HFF-Myc (cell line): ENCODE measurements at regions not wholly inside any gene's neighbourhood (a gene's known extent, or its start where the extent isn't known, plus 50 kb on each side); places are given as distances from the start of the nearest gene placed in this dataset.
A peak's percentile ranks its signal among the peaks of the same experiment; 100 is the strongest.

Experiments
- DNase-seq: peaks from one replicate; pipeline ENCODE4 v3.0.0-alpha.2; 2011; ENCODE audit warnings: low read depth; ENCODE audit errors: extremely low read depth
- H3K4me3 ChIP-seq: replicated peaks from 2 replicates; pipeline ENCODE4 v1.5.1; 2011; ENCODE audit warnings: low read depth, mild to moderate bottlenecking, control low read depth, low read length
- TF ChIP-seq, protein P1 (sequence below): IDR thresholded peaks from 2 replicates; pipeline ENCODE4 v1.5.1; 2012; ENCODE audit warnings: mild to moderate bottlenecking, low read depth, low read length, control low read depth; ENCODE audit errors: missing control alignments

DNA sequence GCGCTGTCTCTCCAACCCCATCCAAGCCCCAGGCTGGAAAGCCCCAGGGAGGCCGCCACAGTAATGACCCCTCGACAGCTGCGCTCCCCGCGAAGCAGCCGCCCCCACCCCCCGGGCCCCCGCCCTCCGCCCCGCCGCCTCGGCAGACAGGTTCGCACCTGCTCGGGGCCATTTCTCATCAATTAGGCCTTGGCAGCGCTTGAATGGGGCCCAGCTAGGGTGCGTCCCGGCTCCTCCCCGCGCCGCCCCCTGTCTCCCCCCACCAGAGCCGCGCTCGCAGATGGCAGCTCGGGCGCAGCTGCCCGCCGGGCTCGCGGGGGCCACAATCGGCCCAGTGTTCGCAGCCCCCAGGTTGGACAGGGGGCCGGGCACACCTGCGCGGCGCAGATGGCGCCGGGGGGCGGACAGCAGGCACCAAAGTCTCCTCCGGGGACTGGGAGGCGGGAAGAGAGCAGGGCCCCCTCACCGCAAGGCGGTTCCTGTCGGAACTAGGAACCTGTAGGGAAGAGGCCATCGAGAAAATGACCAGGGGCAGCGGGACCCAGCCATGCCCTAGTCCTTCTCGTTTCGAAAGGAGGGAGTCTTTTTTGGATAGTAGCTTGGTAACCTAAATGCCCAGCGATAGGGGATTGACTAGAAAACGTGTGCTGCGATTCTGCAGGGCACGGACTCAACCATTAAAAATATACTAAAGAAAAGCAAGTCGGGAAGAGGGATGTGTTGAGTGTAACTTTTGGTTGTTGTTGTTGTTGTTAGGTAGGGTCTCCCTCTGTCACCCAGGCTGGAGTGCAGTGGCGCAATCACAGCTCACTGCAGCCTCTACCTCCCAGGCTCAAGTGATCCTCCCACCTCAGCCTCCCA, 83.2 kb upstream of the EYA2 start:
- DNase-seq = no peak
- TF ChIP-seq, protein P1, sequence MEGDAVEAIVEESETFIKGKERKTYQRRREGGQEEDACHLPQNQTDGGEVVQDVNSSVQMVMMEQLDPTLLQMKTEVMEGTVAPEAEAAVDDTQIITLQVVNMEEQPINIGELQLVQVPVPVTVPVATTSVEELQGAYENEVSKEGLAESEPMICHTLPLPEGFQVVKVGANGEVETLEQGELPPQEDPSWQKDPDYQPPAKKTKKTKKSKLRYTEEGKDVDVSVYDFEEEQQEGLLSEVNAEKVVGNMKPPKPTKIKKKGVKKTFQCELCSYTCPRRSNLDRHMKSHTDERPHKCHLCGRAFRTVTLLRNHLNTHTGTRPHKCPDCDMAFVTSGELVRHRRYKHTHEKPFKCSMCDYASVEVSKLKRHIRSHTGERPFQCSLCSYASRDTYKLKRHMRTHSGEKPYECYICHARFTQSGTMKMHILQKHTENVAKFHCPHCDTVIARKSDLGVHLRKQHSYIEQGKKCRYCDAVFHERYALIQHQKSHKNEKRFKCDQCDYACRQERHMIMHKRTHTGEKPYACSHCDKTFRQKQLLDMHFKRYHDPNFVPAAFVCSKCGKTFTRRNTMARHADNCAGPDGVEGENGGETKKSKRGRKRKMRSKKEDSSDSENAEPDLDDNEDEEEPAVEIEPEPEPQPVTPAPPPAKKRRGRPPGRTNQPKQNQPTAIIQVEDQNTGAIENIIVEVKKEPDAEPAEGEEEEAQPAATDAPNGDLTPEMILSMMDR = no peak
- no peak overlapping the region for H3K4me3 ChIP-seq

DNA sequence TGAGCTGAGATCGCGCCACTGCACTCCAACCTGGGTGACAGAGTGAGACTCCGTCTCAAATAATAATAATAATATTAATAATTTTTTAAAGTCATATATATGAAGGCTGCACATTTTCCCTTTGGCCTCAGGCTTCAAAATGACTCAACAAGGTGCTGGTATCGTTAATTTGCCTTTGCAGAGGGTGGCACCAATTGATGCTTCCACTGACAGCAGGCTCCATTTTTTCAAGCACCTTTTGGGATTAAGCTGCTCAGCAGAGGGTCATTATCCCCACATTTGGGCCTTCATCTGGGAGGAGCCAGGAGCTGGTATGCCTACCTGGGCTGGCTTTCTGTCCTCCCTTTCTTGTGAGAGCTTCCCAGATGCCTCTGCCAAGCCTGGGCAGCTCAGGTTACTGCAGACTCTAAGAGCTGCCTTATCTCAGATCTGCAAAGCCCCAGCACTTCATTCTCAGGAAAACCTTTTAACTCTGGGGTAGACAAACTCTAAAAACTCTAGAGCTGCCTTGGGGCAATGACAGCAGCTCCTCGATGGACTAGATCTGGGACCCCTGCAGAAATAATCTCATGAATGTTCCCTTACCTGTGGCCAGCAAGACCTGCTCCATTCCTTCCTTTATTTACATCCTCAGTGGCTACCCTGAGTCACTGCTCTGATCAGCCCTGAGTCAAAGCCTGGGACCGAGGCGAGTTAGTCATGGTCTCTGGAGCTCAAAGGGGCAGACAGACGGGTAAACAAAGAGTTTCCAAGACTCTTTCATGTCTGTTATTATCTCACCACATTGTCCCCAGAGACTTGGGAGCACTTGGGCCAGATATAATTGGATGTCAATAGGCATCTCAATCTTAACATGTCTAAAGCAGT, 80.0 kb upstream of the EYA2 start:
- H3K4me3 ChIP-seq = no peak overlapping the region
- no peak for DNase-seq
- TF ChIP-seq, protein P1 = no peak

DNA sequence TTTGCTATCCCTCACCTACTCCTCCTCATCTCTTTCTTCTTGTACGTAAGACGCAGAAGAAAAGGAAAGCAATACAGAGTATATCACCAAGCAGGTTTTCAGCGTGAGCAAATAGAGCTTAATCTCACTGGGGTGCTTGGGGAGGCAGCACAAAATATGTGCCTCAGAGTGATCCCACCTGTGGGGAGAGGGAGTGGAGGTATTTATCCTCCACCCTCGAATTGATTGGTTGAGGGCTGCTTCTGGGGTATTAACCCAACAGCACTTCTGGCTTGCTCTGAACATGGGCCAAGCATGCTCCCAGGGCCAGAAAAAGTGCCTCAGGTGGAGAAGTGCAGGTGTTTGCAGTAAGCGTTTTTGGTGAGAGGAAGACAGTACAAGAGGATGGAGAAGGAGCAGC, 78.5 kb upstream of the EYA2 start:
- DNase-seq = no peak
- H3K4me3 ChIP-seq = no peak overlapping the region
- TF ChIP-seq, protein P1 = no peak

DNA sequence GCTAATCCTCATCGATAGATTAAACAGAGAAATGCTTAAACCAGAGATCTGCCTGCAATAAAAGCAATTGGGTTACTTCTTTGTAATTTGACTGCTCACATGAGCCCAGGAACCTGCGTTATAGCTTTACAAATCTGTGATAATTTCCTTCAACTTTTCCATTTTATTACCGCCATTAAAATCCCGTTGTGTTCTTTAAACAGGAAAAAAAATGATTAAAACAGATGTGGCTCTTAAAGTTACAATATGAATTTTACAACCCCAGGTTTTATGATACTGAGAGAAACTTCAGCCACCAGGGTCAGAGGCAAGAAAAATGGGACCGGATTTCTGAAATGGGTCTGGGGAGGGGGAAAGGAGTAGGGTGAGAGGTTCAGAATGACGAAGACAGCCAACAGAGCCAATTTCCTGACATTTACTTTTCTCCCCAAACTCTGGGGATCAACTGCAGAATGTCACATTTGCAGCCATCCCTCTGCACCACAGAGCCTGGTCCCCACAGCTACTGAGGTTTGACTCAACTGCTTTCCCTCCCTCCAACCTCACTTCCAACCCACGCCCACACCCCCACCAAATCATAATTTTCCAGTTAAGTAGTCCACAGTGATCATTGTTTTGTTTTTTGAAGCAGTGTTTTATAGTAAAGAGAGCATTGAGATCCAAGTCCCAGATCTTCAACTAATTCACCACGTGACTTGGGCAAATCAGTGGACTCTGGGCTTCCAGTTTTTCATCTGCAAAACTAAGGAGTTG, 77.6 kb upstream of the EYA2 start:
- no peak for DNase-seq
- TF ChIP-seq, protein P1 = no peak
- no peak overlapping the region for H3K4me3 ChIP-seq

DNA sequence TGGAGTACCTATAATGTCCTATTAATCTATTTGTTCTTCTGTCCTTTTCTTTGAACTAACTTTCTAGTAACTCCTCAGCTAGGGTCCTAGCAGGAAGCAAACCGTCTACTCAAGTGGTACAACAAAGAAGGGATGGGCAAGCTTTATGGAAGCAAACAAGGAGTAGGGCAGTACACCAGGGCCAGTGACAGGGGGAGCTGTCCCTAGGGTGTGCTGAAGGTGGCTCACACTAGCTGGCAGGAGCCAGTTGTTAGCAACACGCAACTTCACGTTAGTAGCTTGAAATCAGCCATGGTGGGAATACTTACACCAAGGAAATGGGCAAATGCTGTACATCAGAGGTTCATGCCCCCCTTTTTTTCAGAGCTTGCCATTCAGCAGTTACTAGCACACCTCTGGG, 74.0 kb upstream of the EYA2 start:
- TF ChIP-seq, protein P1 = peak; percentile 37
- DNase-seq = no peak
- H3K4me3 ChIP-seq = no peak overlapping the region

DNA sequence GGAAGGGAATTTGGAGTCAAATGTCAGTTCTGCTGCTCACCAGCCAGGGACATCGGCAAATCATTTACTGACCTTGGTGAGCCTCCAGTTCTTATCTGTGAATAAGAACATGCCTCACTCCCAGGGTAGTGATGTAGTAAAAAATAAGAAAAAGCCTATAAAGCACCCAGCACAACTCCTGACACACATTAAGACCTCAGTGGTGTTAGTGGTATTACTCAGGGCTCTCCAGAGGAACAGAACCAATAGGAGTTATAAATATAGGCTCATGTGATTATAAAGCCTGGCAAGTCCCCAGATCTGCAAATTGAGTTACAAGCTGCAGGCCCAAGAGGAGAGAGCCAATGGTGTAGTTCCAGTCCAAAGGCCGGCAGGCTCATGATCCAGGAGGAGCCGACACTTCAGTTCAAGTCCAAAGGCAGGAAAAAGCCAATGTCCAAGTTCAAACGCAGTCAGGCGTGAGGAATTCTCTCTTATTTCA, 71.3 kb upstream of the EYA2 start:
- no peak for DNase-seq
- TF ChIP-seq, protein P1 = no peak
- H3K4me3 ChIP-seq = no peak overlapping the region
